A549 (cell line): ENCODE measurements at regions not wholly inside any gene's neighbourhood (a gene's known extent, or its start where the extent isn't known, plus 50 kb on each side); places are given as distances from the start of the nearest gene placed in this dataset.

Experiments used
- ATAC-seq, 2 experiments: fragments of 200-7000 bp in 1 of 2; fragments of >200 bp in 1 of 2; cut with Nextera tagmentation in 1 of 2; cut with Tn5 transposase in 1 of 2; 3 replicates each; pipeline versions ENCODE4 v1.8.0 to v1.9.1; 2018 to 2020; ENCODE audit warnings: mild to moderate bottlenecking in 1 of 2, moderate library complexity in 1 of 2
- CTCF ChIA-PET: fragments of 300-600 bp; sonication (Branson Sonifier 250); formaldehyde crosslinking; extraction: SDS; loops from one replicate; lab custom pipeline; 2021; ENCODE audit warnings: antibody characterized with exemption, inconsistent platforms; lab: Yijun Ruan, JAX
- POLR2A ChIA-PET: fragments of 350-600 bp; formaldehyde crosslinking; extraction: SDS; loops from one replicate; lab custom pipeline; 2021; ENCODE audit warnings: antibody characterized with exemption, inconsistent platforms; lab: Yijun Ruan, JAX
- DNase-seq, 2 experiments: peaks; one replicate each; pipeline versions ENCODE4 v3.0.0 to v3.0.0-alpha.2; 2011 to 2016; ENCODE audit warnings: low read depth in 1 of 2, low spot score in 1 of 2
- FAIRE-seq: peaks from 2 replicates; lab custom pipeline; 2011; peaks lifted over from hg19 to GRCh38; lab: Jason Lieb, UNC
- H3K27ac ChIP-seq, 2 experiments: fragments of >200 bp; sonication (Bioruptor Twin); formaldehyde crosslinking; 3 replicates each; pipeline ENCODE4 v1.5.1; 2016 to 2017
- H3K4me1 ChIP-seq: fragments of >200 bp; sonication (Bioruptor Twin); formaldehyde crosslinking; 3 replicates; pipeline ENCODE4 v1.6.1; 2016
- H3K4me2 ChIP-seq: fragments of >200 bp; sonication (Bioruptor Twin); formaldehyde crosslinking; 3 replicates; pipeline ENCODE4 v1.6.1; 2016
- H3K4me3 ChIP-seq: fragments of >200 bp; sonication (Bioruptor Twin); formaldehyde crosslinking; 3 replicates; pipeline ENCODE4 v1.5.1; 2016
- H3K9me3 ChIP-seq: fragments of >200 bp; sonication (Bioruptor Twin); formaldehyde crosslinking; 3 replicates; pipeline ENCODE4 v1.6.1; 2016
- CBX8 ChIP-seq: fragments of 200-600 bp; sonication (generic); IDR thresholded peaks from 2 replicates; pipeline ENCODE4 v1.6.1; 2016
- EHMT2 ChIP-seq: fragments of 200-600 bp; sonication (generic); IDR thresholded peaks from 2 replicates; pipeline ENCODE4 v1.6.1; 2016; ENCODE audit warnings: antibody characterized with exemption, low read depth, mild to moderate bottlenecking, moderate library complexity
- EP300 ChIP-seq, 2 experiments: fragments of >200 bp; sonication (Bioruptor Twin); formaldehyde crosslinking; IDR thresholded peaks; 2 replicates in 1 of 2; 3 replicates in 1 of 2; pipeline ENCODE4 v1.6.1; 2016 to 2017
- ESRRA ChIP-seq: fragments of 150-350 bp; IDR thresholded peaks from 2 replicates; pipeline ENCODE4 v1.6.1; 2014; ENCODE audit warnings: mild to moderate bottlenecking, low read length, borderline replicate concordance
- FOSB ChIP-seq: fragments of 250-450 bp; sonication (Bioruptor Pico); IDR thresholded peaks from 2 replicates; pipeline ENCODE4 v1.5.0; 2020; ENCODE audit warnings: mild to moderate bottlenecking, moderate library complexity
- FOXS1 ChIP-seq: fragments of 250-450 bp; sonication (Bioruptor Pico); IDR thresholded peaks from 2 replicates; pipeline ENCODE4 v1.5.0; 2020; ENCODE audit warnings: mild to moderate bottlenecking, moderate library complexity
- HDAC2 ChIP-seq: fragments of 200-600 bp; sonication (generic); IDR thresholded peaks from 2 replicates; pipeline ENCODE4 v1.6.1; 2016
- HOXA7 ChIP-seq: fragments of 250-450 bp; sonication (Bioruptor Pico); IDR thresholded peaks from 2 replicates; pipeline ENCODE4 v1.5.0; 2020; ENCODE audit warnings: mild to moderate bottlenecking, moderate library complexity
- JUN ChIP-seq, 2 experiments: fragments of >200 bp; sonication (Bioruptor Twin); formaldehyde crosslinking; IDR thresholded peaks; 2 replicates in 1 of 2; 3 replicates in 1 of 2; pipeline ENCODE4 v1.6.1; 2016 to 2017
- JUNB ChIP-seq: fragments of >200 bp; sonication (Bioruptor Twin); formaldehyde crosslinking; IDR thresholded peaks from 2 replicates; pipeline ENCODE4 v1.6.1; 2016
- KDM1A ChIP-seq: fragments of 200-600 bp; sonication (generic); IDR thresholded peaks from 2 replicates; pipeline ENCODE4 v1.6.1; 2016; ENCODE audit warnings: low read depth, mild to moderate bottlenecking
- KDM5A ChIP-seq: fragments of 200-600 bp; sonication (generic); IDR thresholded peaks from 2 replicates; pipeline ENCODE4 v1.6.1; 2016; ENCODE audit warnings: antibody characterized with exemption, mild to moderate bottlenecking
- NR3C1 ChIP-seq: fragments of >200 bp; sonication (Bioruptor Twin); formaldehyde crosslinking; IDR thresholded peaks from 3 replicates; pipeline ENCODE4 v1.6.1; 2017
- POLR2AphosphoS2 ChIP-seq: conservative IDR thresholded peaks from 2 replicates; pipeline ENCODE4 v1.6.1; 2012; ENCODE audit warnings: low read length, improper control_type of control experiment, inconsistent platforms
- RAD21 ChIP-seq, 2 experiments: fragments of >200 bp in 1 of 2; sonication (Bioruptor Twin) in 1 of 2; formaldehyde crosslinking in 1 of 2; IDR thresholded peaks in 1 of 2; conservative IDR thresholded peaks in 1 of 2; 2 replicates in 1 of 2; 3 replicates in 1 of 2; pipeline ENCODE4 v1.6.1; 2012 to 2018; ENCODE audit warnings: inconsistent platforms in 1 of 2
- RARB ChIP-seq: fragments of 250-450 bp; sonication (Bioruptor Pico); IDR thresholded peaks from 2 replicates; pipeline ENCODE4 v1.8.0; 2021; ENCODE audit warnings: mild to moderate bottlenecking, moderate library complexity
- SREBF2 ChIP-seq: fragments of 450-650 bp; IDR thresholded peaks from 2 replicates; pipeline ENCODE4 v1.6.1; 2014; ENCODE audit warnings: mild to moderate bottlenecking, moderate library complexity
- TFCP2L1 ChIP-seq: fragments of 250-450 bp; sonication (Bioruptor Pico); IDR thresholded peaks from 2 replicates; pipeline ENCODE4 v1.5.0; 2021; ENCODE audit warnings: mild to moderate bottlenecking
- TP53 ChIP-seq: fragments of 250-450 bp; sonication (Bioruptor Pico); IDR thresholded peaks from 2 replicates; pipeline ENCODE4 v1.5.0; 2021; ENCODE audit warnings: mild to moderate bottlenecking, moderate library complexity
- ZC3H11A ChIP-seq: fragments of 450-650 bp; IDR thresholded peaks from 2 replicates; pipeline ENCODE4 v1.6.1; 2014; ENCODE audit warnings: antibody characterized with exemption, mild to moderate bottlenecking
- ZFP36 ChIP-seq: fragments of 450-650 bp; IDR thresholded peaks from 2 replicates; pipeline ENCODE4 v1.6.1; 2014; ENCODE audit warnings: borderline replicate concordance; ENCODE audit not compliant: partially characterized antibody
- WGBS: methylation state at CpG from one replicate; pipeline ENCODE4 v1.1.6; 2017; ENCODE audit errors: missing lambda C conversion rate; 5-methylcytosine and 5-hydroxymethylcytosine counted together
- TF ChIP-seq, protein P1 (sequence below): IDR thresholded peaks from 2 replicates; pipeline ENCODE4 v1.6.1; 2012; ENCODE audit warnings: low read depth, borderline replicate concordance
- TF ChIP-seq, protein P2 (sequence below): IDR thresholded peaks from 2 replicates; pipeline ENCODE4 v1.6.1; 2012
- TF ChIP-seq, protein P3 (sequence below): fragments of 250-450 bp; sonication (Bioruptor Pico); IDR thresholded peaks from 2 replicates; pipeline ENCODE4 v1.5.0; 2020; ENCODE audit warnings: low read depth, mild to moderate bottlenecking, moderate library complexity
- TF ChIP-seq, protein P4 (sequence below): fragments of >200 bp; sonication (Bioruptor Twin); formaldehyde crosslinking; IDR thresholded peaks from 3 replicates; pipeline ENCODE4 v1.6.1; 2016
- TF ChIP-seq, protein P5 (sequence below): fragments of 250-450 bp; sonication (Bioruptor Pico); IDR thresholded peaks from 2 replicates; pipeline ENCODE4 v1.5.0; 2021; ENCODE audit warnings: mild to moderate bottlenecking, moderate library complexity, borderline replicate concordance
- TF ChIP-seq, protein P6 (sequence below): fragments of 150-350 bp; IDR thresholded peaks from 2 replicates; pipeline ENCODE4 v1.6.1; 2014; ENCODE audit warnings: low read depth, mild to moderate bottlenecking, low read length

DNA sequence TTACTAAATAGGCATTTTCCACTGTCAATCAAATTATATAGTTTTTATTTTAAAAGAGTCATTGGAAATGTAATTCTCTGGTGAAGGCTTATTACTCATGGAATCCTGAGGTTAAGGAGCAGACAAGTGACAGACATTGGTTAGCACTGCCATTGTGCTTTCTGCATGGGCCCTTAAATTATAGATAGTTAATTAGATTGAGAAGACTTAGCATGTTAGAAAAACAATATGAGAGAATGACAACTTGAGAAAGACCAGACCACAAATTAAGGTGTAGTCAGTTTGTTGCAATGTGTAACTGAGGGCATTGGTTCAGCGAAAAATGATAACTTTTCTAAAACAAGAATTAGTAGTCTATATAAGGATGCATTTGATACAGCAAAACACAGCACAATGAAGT is 195.5 kb downstream of the SLITRK6 start:
- POLR2A ChIA-PET, result no interaction called here
- no peak overlapping the region for H3K4me3 ChIP-seq
- H3K4me2 ChIP-seq, result no peak overlapping the region
- no peak for FAIRE-seq
- no peak for DNase-seq
- 78% methylated on average over 1 of the region's 1 CpG for WGBS
- TF ChIP-seq ZC3H11A (no peak), TP53 (CRISPR knock-in tag) (no peak), TFCP2L1 (CRISPR knock-in tag) (no peak), RARB (CRISPR knock-in tag) (no peak), CBX8 (no peak), HDAC2 (no peak), KDM1A (no peak), EHMT2 (no peak), FOXS1 (CRISPR knock-in tag) (no peak), HOXA7 (no peak)
- TF ChIP-seq, protein P1, sequence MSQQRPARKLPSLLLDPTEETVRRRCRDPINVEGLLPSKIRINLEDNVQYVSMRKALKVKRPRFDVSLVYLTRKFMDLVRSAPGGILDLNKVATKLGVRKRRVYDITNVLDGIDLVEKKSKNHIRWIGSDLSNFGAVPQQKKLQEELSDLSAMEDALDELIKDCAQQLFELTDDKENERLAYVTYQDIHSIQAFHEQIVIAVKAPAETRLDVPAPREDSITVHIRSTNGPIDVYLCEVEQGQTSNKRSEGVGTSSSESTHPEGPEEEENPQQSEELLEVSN, result no peak
- TF ChIP-seq, protein P2, sequence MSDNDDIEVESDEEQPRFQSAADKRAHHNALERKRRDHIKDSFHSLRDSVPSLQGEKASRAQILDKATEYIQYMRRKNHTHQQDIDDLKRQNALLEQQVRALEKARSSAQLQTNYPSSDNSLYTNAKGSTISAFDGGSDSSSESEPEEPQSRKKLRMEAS, result no peak
- TF ChIP-seq, protein P3, sequence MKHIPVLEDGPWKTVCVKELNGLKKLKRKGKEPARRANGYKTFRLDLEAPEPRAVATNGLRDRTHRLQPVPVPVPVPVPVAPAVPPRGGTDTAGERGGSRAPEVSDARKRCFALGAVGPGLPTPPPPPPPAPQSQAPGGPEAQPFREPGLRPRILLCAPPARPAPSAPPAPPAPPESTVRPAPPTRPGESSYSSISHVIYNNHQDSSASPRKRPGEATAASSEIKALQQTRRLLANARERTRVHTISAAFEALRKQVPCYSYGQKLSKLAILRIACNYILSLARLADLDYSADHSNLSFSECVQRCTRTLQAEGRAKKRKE (CRISPR knock-in tag), result no peak
- H3K9me3 ChIP-seq, result no peaks in the 10 kb centered on the region
- no peaks in the 10 kb centered on the region for H3K4me1 ChIP-seq
- no peak for ATAC-seq
- CTCF ChIA-PET, result no interaction called here
- H3K27ac ChIP-seq, result no peak overlapping the region

DNA sequence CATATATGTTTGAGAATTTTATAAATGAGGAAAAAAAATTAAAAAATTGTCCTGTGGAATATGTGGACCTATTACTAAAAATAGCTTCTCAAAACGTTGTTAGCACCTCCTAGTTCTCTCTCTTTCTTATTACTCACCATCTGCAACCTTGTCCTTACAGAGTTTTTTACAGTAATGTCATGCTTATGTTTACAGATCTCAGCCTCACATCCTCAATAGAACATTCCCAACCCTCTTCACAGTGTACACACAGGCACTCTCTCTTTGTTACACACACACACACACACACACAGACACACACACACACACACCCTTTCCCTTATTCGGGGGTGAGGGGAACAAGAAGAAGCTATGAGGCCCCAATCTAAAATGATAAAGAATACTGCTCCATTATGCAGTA is 197.7 kb downstream of the SLITRK6 start:
- Histone ChIP-seq H3K4me3 (no peak overlapping the region), H3K27ac (no peak overlapping the region), H3K9me3 (no peaks in the 10 kb centered on the region), H3K4me2 (no peak overlapping the region), H3K4me1 (peaks cover 5% of the 10 kb centered on the region; the same call in 2 of the 3 replicates)
- no peak for ATAC-seq
- TF ChIP-seq, protein P4, sequence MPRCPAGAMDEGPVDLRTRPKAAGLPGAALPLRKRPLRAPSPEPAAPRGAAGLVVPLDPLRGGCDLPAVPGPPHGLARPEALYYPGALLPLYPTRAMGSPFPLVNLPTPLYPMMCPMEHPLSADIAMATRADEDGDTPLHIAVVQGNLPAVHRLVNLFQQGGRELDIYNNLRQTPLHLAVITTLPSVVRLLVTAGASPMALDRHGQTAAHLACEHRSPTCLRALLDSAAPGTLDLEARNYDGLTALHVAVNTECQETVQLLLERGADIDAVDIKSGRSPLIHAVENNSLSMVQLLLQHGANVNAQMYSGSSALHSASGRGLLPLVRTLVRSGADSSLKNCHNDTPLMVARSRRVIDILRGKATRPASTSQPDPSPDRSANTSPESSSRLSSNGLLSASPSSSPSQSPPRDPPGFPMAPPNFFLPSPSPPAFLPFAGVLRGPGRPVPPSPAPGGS, result no peak
- TF ChIP-seq, protein P5, sequence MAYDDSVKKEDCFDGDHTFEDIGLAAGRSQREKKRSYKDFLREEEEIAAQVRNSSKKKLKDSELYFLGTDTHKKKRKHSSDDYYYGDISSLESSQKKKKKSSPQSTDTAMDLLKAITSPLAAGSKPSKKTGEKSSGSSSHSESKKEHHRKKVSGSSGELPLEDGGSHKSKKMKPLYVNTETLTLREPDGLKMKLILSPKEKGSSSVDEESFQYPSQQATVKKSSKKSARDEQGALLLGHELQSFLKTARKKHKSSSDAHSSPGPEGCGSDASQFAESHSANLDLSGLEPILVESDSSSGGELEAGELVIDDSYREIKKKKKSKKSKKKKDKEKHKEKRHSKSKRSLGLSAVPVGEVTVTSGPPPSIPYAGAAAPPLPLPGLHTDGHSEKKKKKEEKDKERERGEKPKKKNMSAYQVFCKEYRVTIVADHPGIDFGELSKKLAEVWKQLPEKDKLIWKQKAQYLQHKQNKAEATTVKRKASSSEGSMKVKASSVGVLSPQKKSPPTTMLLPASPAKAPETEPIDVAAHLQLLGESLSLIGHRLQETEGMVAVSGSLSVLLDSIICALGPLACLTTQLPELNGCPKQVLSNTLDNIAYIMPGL, result no peak
- TF ChIP-seq EP300 (IDR thresholded peaks at IDR 0.05) (no peak), RAD21 (conservative IDR thresholded peaks at IDR 0.05 in 1 of 2, IDR thresholded peaks at IDR 0.05 in 1 of 2) (no peak), ESRRA (no peak), CBX8 (no peak), FOSB (CRISPR knock-in tag) (no peak), ZFP36 (no peak), SREBF2 (no peak), JUNB (no peak), KDM5A (no peak), NR3C1 (no peak), POLR2AphosphoS2 (no peak), EHMT2 (no peak), ZC3H11A (no peak), JUN (IDR thresholded peaks at IDR 0.05) (no peak)
- TF ChIP-seq, protein P1, result no peak
- TF ChIP-seq, protein P6, sequence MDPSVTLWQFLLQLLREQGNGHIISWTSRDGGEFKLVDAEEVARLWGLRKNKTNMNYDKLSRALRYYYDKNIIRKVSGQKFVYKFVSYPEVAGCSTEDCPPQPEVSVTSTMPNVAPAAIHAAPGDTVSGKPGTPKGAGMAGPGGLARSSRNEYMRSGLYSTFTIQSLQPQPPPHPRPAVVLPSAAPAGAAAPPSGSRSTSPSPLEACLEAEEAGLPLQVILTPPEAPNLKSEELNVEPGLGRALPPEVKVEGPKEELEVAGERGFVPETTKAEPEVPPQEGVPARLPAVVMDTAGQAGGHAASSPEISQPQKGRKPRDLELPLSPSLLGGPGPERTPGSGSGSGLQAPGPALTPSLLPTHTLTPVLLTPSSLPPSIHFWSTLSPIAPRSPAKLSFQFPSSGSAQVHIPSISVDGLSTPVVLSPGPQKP, result no peak
- WGBS, result 19% methylated on average over 2 of the region's 2 CpGs
- CTCF ChIA-PET, result interaction anchor here (0.6 kb wide), 1 partner anchor 92 kb away, joined by 3 read pairs; no protein-coding TSS in a partner anchor
- no peak for FAIRE-seq
- POLR2A ChIA-PET, result no interaction called here
- DNase-seq, result peak in 1 of 2 experiments; percentile 13
